ENCODE measurements at regions not wholly inside any gene's neighbourhood (a gene's known extent, or its start where the extent isn't known, plus 50 kb on each side); places are given as distances from the start of the nearest gene placed in this dataset.

GRCh38 chr1:147053269-147053668 is 115.1 kb downstream of the NBPF12 start:
- Histone ChIP-seq H3K27me3 (peaks cover 0 to 6% (median 0%) of the 10 kb centered on the region in 9 donors), H3K4me1 (no peaks in the 10 kb centered on the region), H3K27ac (no peak overlapping the region), H3K36me3 (no peaks in the 10 kb centered on the region), H3K4me3 (no peak overlapping the region), H3K9me3 (peaks cover 0 to 9% (median 0%) of the 10 kb centered on the region in 12 donors)
- 73 to 81% (median 77%) methylated on average over 5 of the region's 5 CpGs for WGBS, 4 donors
- DNase-seq = no peak
- intact Hi-C loops (cut with DNase I) = no loop called here
- TF ChIP-seq POLR2A (IDR thresholded peaks at IDR 0.05) = no peak
- TF ChIP-seq, protein P1, sequence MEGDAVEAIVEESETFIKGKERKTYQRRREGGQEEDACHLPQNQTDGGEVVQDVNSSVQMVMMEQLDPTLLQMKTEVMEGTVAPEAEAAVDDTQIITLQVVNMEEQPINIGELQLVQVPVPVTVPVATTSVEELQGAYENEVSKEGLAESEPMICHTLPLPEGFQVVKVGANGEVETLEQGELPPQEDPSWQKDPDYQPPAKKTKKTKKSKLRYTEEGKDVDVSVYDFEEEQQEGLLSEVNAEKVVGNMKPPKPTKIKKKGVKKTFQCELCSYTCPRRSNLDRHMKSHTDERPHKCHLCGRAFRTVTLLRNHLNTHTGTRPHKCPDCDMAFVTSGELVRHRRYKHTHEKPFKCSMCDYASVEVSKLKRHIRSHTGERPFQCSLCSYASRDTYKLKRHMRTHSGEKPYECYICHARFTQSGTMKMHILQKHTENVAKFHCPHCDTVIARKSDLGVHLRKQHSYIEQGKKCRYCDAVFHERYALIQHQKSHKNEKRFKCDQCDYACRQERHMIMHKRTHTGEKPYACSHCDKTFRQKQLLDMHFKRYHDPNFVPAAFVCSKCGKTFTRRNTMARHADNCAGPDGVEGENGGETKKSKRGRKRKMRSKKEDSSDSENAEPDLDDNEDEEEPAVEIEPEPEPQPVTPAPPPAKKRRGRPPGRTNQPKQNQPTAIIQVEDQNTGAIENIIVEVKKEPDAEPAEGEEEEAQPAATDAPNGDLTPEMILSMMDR (IDR thresholded peaks at IDR 0.05) = no peak
- no peak for ATAC-seq

DNA sequence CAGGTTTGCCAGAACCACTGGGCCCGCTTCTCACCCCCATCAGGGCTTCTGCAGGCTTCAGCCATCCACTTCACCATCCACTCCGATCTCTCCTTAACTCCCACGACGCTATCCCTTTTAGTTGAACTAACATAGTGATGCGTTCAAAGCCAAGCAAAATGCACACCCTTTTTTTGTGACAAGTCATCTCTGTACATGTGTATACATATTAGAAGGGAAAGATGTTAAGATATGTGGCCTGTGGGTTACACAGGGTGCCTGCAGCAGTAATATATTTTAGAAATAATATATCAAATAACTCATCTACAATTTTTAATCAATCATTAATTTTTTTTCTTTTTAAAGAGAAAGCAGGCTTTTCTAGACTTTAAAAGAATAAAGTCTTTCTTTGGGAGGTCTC is 114.6 kb downstream of the NBPF12 start:
- intact Hi-C loops (cut with DNase I) = no loop called here
- H3K27ac ChIP-seq = no peak overlapping the region
- WGBS, 4 donors = 80 to 85% (median 82%) methylated on average over 5 of the region's 5 CpGs
- ATAC-seq (no peak), DNase-seq (no peak)
- H3K27me3 ChIP-seq = peaks cover 0 to 6% (median 0%) of the 10 kb centered on the region in 9 donors
- peaks cover 0 to 6% (median 0%) of the 10 kb centered on the region in 12 donors for H3K9me3 ChIP-seq
- H3K36me3 ChIP-seq = no peaks in the 10 kb centered on the region
- no peak overlapping the region for H3K4me3 ChIP-seq
- TF ChIP-seq, protein P1 (IDR thresholded peaks at IDR 0.05) = no peak
- no peak for TF ChIP-seq POLR2A (IDR thresholded peaks at IDR 0.05)
- H3K4me1 ChIP-seq = no peaks in the 10 kb centered on the region

DNA sequence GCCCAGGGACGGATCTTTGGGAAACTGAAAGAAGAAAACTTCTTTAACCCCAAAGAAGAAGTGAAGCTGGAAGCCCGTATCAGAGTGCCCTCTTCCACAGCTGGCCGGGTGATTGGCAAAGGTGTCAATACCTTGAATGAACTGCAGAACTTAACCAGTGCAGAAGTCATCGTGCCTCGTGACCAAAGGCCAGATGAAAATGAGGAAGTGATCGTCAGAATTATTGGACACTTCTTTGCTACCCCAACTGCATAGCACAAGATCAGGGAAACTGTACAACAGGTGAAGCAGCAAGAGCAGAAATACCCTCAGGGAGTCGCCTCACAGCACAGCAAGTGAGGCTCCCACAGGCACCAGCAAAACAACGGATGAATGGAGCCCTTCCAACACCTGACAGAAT is 114.0 kb downstream of the NBPF12 start:
- intact Hi-C loops (cut with DNase I) = no loop called here
- ATAC-seq (no peak), DNase-seq (no peak)
- Histone ChIP-seq H3K9me3 (peaks cover 0 to under 1% (median 0%) of the 10 kb centered on the region in 12 donors), H3K4me3 (no peak overlapping the region), H3K36me3 (no peaks in the 10 kb centered on the region), H3K27me3 (peaks cover 0 to 6% (median 0%) of the 10 kb centered on the region in 9 donors), H3K4me1 (no peaks in the 10 kb centered on the region), H3K27ac (no peak overlapping the region)
- WGBS, 4 donors = 79 to 86% (median 83%) methylated on average over 8 of the region's 8 CpGs
- TF ChIP-seq POLR2A (IDR thresholded peaks at IDR 0.05) = no peak
- TF ChIP-seq, protein P1 (IDR thresholded peaks at IDR 0.05) = no peak

DNA sequence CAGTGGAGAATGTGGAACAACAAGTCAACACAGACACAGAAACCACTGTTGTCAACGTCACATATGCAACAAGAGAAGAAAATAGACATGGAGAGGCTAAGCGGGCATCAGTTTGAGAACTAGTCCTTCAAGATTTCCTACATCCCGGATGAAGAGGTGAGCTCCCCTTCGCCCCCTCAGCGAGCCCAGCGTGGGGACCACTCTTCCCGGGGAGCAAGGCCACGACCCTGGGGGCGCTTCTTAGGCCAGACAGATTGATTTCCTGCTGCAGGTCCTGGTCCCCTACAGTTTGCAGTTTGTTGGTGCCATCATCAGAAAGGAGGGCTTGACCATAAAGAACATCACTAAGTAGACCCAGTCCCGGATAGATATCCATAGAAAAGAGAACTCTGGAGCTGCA is 113.0 kb downstream of the NBPF12 start:
- no peak overlapping the region for H3K27ac ChIP-seq
- 82 to 84% (median 83%) methylated on average over 10 of the region's 10 CpGs for WGBS, 4 donors

More for the DNA sequence above, 113.0 kb downstream of the NBPF12 start:
- peaks cover 0 to 8% (median 0%) of the 10 kb centered on the region in 9 donors for H3K27me3 ChIP-seq
- no peak overlapping the region for H3K4me3 ChIP-seq
- TF ChIP-seq, protein P1 (IDR thresholded peaks at IDR 0.05) = no peak
- no peak for TF ChIP-seq POLR2A (IDR thresholded peaks at IDR 0.05)
- no peaks in the 10 kb centered on the region for H3K9me3 ChIP-seq
- H3K4me1 ChIP-seq = no peaks in the 10 kb centered on the region
- ATAC-seq = no peak
- no peak for DNase-seq
- intact Hi-C loops (cut with DNase I) = no loop called here
- H3K36me3 ChIP-seq = no peaks in the 10 kb centered on the region

All from heart left ventricle (tissue), 16 donors.